ENCODE measurements at regions not wholly inside any gene's neighbourhood (a gene's known extent, or its start where the extent isn't known, plus 50 kb on each side); places are given as distances from the start of the nearest gene placed in this dataset.

GRCh38 chr20:22814471-22815205 lies 220.5 kb upstream of the SSTR4 start:
- no peak overlapping the region for H3K9ac ChIP-seq (ENCODE audit: low read depth in 1 of 2, low read length in 2 of 2)
- H3K27me3 ChIP-seq (ENCODE audit: control insufficient read depth in 1 of 2, insufficient read depth in 2 of 2, low read length in 2 of 2), result peaks cover 0 to 2% of the 10 kb centered on the region in 2 donors
- no peaks in the 10 kb centered on the region for H3K36me3 ChIP-seq (ENCODE audit: control insufficient read depth in 1 of 2, insufficient read depth in 2 of 2, low read length in 2 of 2)
- H3K4me1 ChIP-seq (ENCODE audit: control insufficient read depth in 1 of 2, insufficient read depth in 2 of 2, low read length in 2 of 2), result peaks cover 6 to 14% of the 10 kb centered on the region in 2 donors
- no peak overlapping the region for H3K27ac ChIP-seq (ENCODE audit: low read depth, low read length)
- H3K9me3 ChIP-seq (ENCODE audit: control insufficient read depth in 1 of 2, low read length in 2 of 2), result no peaks in the 10 kb centered on the region
- H3K4me3 ChIP-seq (ENCODE audit: low read depth in 1 of 2, low read length in 2 of 2), result no peak overlapping the region

- no peaks in the 10 kb centered on the region for H3K9me3 ChIP-seq (ENCODE audit: control insufficient read depth in 1 of 2, low read length in 2 of 2)
- H3K4me3 ChIP-seq (ENCODE audit: low read depth in 1 of 2, low read length in 2 of 2), result no peak overlapping the region
- H3K27me3 ChIP-seq (ENCODE audit: control insufficient read depth in 1 of 2, insufficient read depth in 2 of 2, low read length in 2 of 2), result peaks cover 0 to 2% of the 10 kb centered on the region in 2 donors
- peaks cover 6 to 14% of the 10 kb centered on the region in 2 donors for H3K4me1 ChIP-seq (ENCODE audit: control insufficient read depth in 1 of 2, insufficient read depth in 2 of 2, low read length in 2 of 2)
- no peak overlapping the region for H3K9ac ChIP-seq (ENCODE audit: low read depth in 1 of 2, low read length in 2 of 2)
- H3K36me3 ChIP-seq (ENCODE audit: control insufficient read depth in 1 of 2, insufficient read depth in 2 of 2, low read length in 2 of 2), result no peaks in the 10 kb centered on the region
- no peak overlapping the region for H3K27ac ChIP-seq (ENCODE audit: low read depth, low read length)
Measured at GRCh38 chr20:22815206-22815551, 219.9 kb upstream of the SSTR4 start.

GRCh38 chr20:22815603-22816315 lies 219.4 kb upstream of the SSTR4 start:
- Histone ChIP-seq H3K27me3 (ENCODE audit: control insufficient read depth in 1 of 2, insufficient read depth in 2 of 2, low read length in 2 of 2) (peaks cover 0 to 2% of the 10 kb centered on the region in 2 donors), H3K27ac (ENCODE audit: low read depth, low read length) (no peak overlapping the region), H3K4me3 (ENCODE audit: low read depth in 1 of 2, low read length in 2 of 2) (no peak overlapping the region)

GRCh38 chr20:22818636-22819035 lies 216.5 kb upstream of the SSTR4 start:
- Histone ChIP-seq H3K36me3 (ENCODE audit: control insufficient read depth in 1 of 2, insufficient read depth in 2 of 2, low read length in 2 of 2) (no peaks in the 10 kb centered on the region), H3K4me3 (ENCODE audit: low read depth in 1 of 2, low read length in 2 of 2) (no peak overlapping the region), H3K9ac (ENCODE audit: low read depth in 1 of 2, low read length in 2 of 2) (no peak overlapping the region), H3K4me1 (ENCODE audit: control insufficient read depth in 1 of 2, insufficient read depth in 2 of 2, low read length in 2 of 2) (no peaks in the 10 kb centered on the region), H3K27me3 (ENCODE audit: control insufficient read depth in 1 of 2, insufficient read depth in 2 of 2, low read length in 2 of 2) (peaks cover 0 to 2% of the 10 kb centered on the region in 2 donors), H3K9me3 (ENCODE audit: control insufficient read depth in 1 of 2, low read length in 2 of 2) (no peaks in the 10 kb centered on the region), H3K27ac (ENCODE audit: low read depth, low read length) (no peak overlapping the region)

More at GRCh38 chr20:22815603-22816315, 219.4 kb upstream of the SSTR4 start:
- Histone ChIP-seq H3K4me1 (ENCODE audit: control insufficient read depth in 1 of 2, insufficient read depth in 2 of 2, low read length in 2 of 2) (peaks cover 6 to 11% of the 10 kb centered on the region in 2 donors), H3K36me3 (ENCODE audit: control insufficient read depth in 1 of 2, insufficient read depth in 2 of 2, low read length in 2 of 2) (no peaks in the 10 kb centered on the region), H3K9me3 (ENCODE audit: control insufficient read depth in 1 of 2, low read length in 2 of 2) (no peaks in the 10 kb centered on the region), H3K9ac (ENCODE audit: low read depth in 1 of 2, low read length in 2 of 2) (no peak overlapping the region)

GRCh38 chr20:22819112-22819511 lies 216.0 kb upstream of the SSTR4 start:
- no peaks in the 10 kb centered on the region for H3K9me3 ChIP-seq (ENCODE audit: control insufficient read depth in 1 of 2, low read length in 2 of 2)
- H3K4me1 ChIP-seq (ENCODE audit: control insufficient read depth in 1 of 2, insufficient read depth in 2 of 2, low read length in 2 of 2), result no peaks in the 10 kb centered on the region
- no peaks in the 10 kb centered on the region for H3K36me3 ChIP-seq (ENCODE audit: control insufficient read depth in 1 of 2, insufficient read depth in 2 of 2, low read length in 2 of 2)
- H3K27me3 ChIP-seq (ENCODE audit: control insufficient read depth in 1 of 2, insufficient read depth in 2 of 2, low read length in 2 of 2), result peaks cover 0 to 2% of the 10 kb centered on the region in 2 donors
- no peak overlapping the region for H3K9ac ChIP-seq (ENCODE audit: low read depth in 1 of 2, low read length in 2 of 2)
- H3K4me3 ChIP-seq (ENCODE audit: low read depth in 1 of 2, low read length in 2 of 2), result no peak overlapping the region
- H3K27ac ChIP-seq (ENCODE audit: low read depth, low read length), result no peak overlapping the region

GRCh38 chr20:22819784-22820183 lies 215.3 kb upstream of the SSTR4 start:
- H3K9ac ChIP-seq (ENCODE audit: low read depth in 1 of 2, low read length in 2 of 2), result no peak overlapping the region
- peaks cover 0 to 2% of the 10 kb centered on the region in 2 donors for H3K27me3 ChIP-seq (ENCODE audit: control insufficient read depth in 1 of 2, insufficient read depth in 2 of 2, low read length in 2 of 2)
- H3K4me1 ChIP-seq (ENCODE audit: control insufficient read depth in 1 of 2, insufficient read depth in 2 of 2, low read length in 2 of 2), result no peaks in the 10 kb centered on the region
- no peaks in the 10 kb centered on the region for H3K9me3 ChIP-seq (ENCODE audit: control insufficient read depth in 1 of 2, low read length in 2 of 2)
- no peak overlapping the region for H3K4me3 ChIP-seq (ENCODE audit: low read depth in 1 of 2, low read length in 2 of 2)
- no peak overlapping the region for H3K27ac ChIP-seq (ENCODE audit: low read depth, low read length)
- no peaks in the 10 kb centered on the region for H3K36me3 ChIP-seq (ENCODE audit: control insufficient read depth in 1 of 2, insufficient read depth in 2 of 2, low read length in 2 of 2)

- Histone ChIP-seq H3K9me3 (ENCODE audit: control insufficient read depth in 1 of 2, low read length in 2 of 2) (no peaks in the 10 kb centered on the region), H3K36me3 (ENCODE audit: control insufficient read depth in 1 of 2, insufficient read depth in 2 of 2, low read length in 2 of 2) (no peaks in the 10 kb centered on the region), H3K27ac (ENCODE audit: low read depth, low read length) (no peak overlapping the region), H3K4me1 (ENCODE audit: control insufficient read depth in 1 of 2, insufficient read depth in 2 of 2, low read length in 2 of 2) (no peaks in the 10 kb centered on the region), H3K27me3 (ENCODE audit: control insufficient read depth in 1 of 2, insufficient read depth in 2 of 2, low read length in 2 of 2) (no peaks in the 10 kb centered on the region), H3K9ac (ENCODE audit: low read depth in 1 of 2, low read length in 2 of 2) (no peak overlapping the region), H3K4me3 (ENCODE audit: low read depth in 1 of 2, low read length in 2 of 2) (no peak overlapping the region)
Measured at GRCh38 chr20:22821081-22821727, 213.9 kb upstream of the SSTR4 start.

GRCh38 chr20:22821796-22822195 lies 213.3 kb upstream of the SSTR4 start:
- Histone ChIP-seq H3K4me1 (ENCODE audit: control insufficient read depth in 1 of 2, insufficient read depth in 2 of 2, low read length in 2 of 2) (no peaks in the 10 kb centered on the region), H3K27ac (ENCODE audit: low read depth, low read length) (no peak overlapping the region), H3K9me3 (ENCODE audit: control insufficient read depth in 1 of 2, low read length in 2 of 2) (no peaks in the 10 kb centered on the region), H3K36me3 (ENCODE audit: control insufficient read depth in 1 of 2, insufficient read depth in 2 of 2, low read length in 2 of 2) (no peaks in the 10 kb centered on the region), H3K9ac (ENCODE audit: low read depth in 1 of 2, low read length in 2 of 2) (no peak overlapping the region), H3K4me3 (ENCODE audit: low read depth in 1 of 2, low read length in 2 of 2) (no peak overlapping the region), H3K27me3 (ENCODE audit: control insufficient read depth in 1 of 2, insufficient read depth in 2 of 2, low read length in 2 of 2) (no peaks in the 10 kb centered on the region)

GRCh38 chr20:22823119-22823518 lies 212.0 kb upstream of the SSTR4 start:
- no peaks in the 10 kb centered on the region for H3K36me3 ChIP-seq (ENCODE audit: control insufficient read depth in 1 of 2, insufficient read depth in 2 of 2, low read length in 2 of 2)
- H3K9ac ChIP-seq (ENCODE audit: low read depth in 1 of 2, low read length in 2 of 2), result no peak overlapping the region
- no peak overlapping the region for H3K27ac ChIP-seq (ENCODE audit: low read depth, low read length)
- H3K27me3 ChIP-seq (ENCODE audit: control insufficient read depth in 1 of 2, insufficient read depth in 2 of 2, low read length in 2 of 2), result no peaks in the 10 kb centered on the region
- H3K9me3 ChIP-seq (ENCODE audit: control insufficient read depth in 1 of 2, low read length in 2 of 2), result no peaks in the 10 kb centered on the region
- no peaks in the 10 kb centered on the region for H3K4me1 ChIP-seq (ENCODE audit: control insufficient read depth in 1 of 2, insufficient read depth in 2 of 2, low read length in 2 of 2)
- H3K4me3 ChIP-seq (ENCODE audit: low read depth in 1 of 2, low read length in 2 of 2), result no peak overlapping the region

GRCh38 chr20:22824077-22824476 lies 211.0 kb upstream of the SSTR4 start:
- Histone ChIP-seq H3K27me3 (ENCODE audit: control insufficient read depth in 1 of 2, insufficient read depth in 2 of 2, low read length in 2 of 2) (no peaks in the 10 kb centered on the region), H3K9me3 (ENCODE audit: control insufficient read depth in 1 of 2, low read length in 2 of 2) (no peaks in the 10 kb centered on the region), H3K9ac (ENCODE audit: low read depth in 1 of 2, low read length in 2 of 2) (no peak overlapping the region), H3K4me1 (ENCODE audit: control insufficient read depth in 1 of 2, insufficient read depth in 2 of 2, low read length in 2 of 2) (no peaks in the 10 kb centered on the region), H3K36me3 (ENCODE audit: control insufficient read depth in 1 of 2, insufficient read depth in 2 of 2, low read length in 2 of 2) (no peaks in the 10 kb centered on the region), H3K27ac (ENCODE audit: low read depth, low read length) (no peak overlapping the region), H3K4me3 (ENCODE audit: low read depth in 1 of 2, low read length in 2 of 2) (no peak overlapping the region)
